HG02943 (cell line): ENCODE measurements at regions not wholly inside any gene's neighbourhood (a gene's known extent, or its start where the extent isn't known, plus 50 kb on each side); places are given as distances from the start of the nearest gene placed in this dataset.
"Not testable (repeated sequence)": the region's sequence is repeated elsewhere in the genome, so short reads cannot be mapped to it uniquely, and the experiment has no call there.

Source experiments
- ATAC-seq: cut with Tn5 transposase; IDR thresholded peaks from one replicate; pipeline ENCODE4 v1.9.1; 2021; ENCODE audit warnings: mild to moderate bottlenecking, low read depth, moderate library complexity; ENCODE audit not compliant: unreplicated experiment

GRCh38 chr3:150248888-150249681, 159.0 kb upstream of the TSC22D2 start:
- no peak for ATAC-seq

DNA sequence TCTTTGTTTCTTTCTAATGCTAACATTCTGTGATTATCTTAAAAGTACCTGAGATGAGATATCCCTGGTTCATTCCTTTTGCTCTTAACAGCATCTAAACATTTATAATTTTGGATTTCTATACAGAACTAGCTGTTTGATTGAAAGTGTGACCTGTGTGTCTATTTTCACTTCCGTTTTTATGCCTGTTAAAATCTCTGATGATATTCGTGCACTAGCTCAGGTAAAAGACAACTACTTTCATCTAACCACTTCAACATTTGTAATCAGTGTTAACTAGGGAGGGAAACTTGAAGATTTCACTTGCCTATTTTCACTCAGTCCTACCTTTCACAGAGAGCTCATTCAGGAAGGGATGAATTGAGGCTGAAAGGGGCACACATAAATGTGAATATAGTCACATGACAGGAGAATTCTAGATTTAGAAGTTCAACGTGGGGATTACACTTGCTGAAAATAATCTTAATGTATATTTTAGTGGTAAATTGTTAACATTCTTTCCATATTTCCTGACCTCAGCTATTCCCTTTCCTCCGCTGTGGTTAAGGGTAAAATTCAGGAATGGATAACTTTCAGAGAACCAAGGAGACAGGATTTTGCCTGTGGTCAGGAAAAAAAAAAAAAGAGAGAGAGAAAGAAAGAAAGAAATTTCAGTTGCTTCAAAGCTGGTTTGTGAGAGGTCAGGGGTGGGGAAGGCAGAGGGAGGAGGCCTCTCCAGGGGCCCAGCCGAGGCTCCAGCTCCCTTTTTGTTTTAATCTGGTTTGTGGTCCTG, 159.8 kb upstream of the TSC22D2 start:
- no peak for ATAC-seq

- no peak for ATAC-seq
These were observed 160.7 kb upstream of the TSC22D2 start for GRCh38 chr3:150247441-150247840.

- no peak for ATAC-seq
These were observed 164.6 kb upstream of the TSC22D2 start for GRCh38 chr3:150243466-150243865.

- no peak for ATAC-seq
These were observed 165.7 kb upstream of the TSC22D2 start for GRCh38 chr3:150242220-150242936.

DNA sequence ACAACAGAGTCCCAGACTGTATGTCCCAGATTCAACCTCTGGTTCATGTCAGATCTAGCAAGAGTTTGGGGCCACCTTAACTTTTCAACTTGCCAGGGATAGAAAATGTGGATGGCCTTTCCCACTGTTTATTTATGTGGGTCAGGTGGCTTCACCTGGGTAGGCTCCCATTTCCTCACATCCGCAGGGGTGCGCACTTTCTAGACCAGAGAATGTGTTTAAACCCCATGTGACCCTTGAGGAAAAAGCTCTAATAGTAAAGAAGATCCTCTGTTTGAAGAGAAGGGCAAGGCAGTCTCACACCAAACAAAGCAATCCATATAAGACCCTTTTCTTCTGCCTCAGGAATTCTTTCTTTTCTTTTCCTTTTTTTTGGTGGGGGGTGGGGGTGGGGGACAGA, 167.2 kb upstream of the TSC22D2 start:
- ATAC-seq: no peak

- ATAC-seq: no peak
These were observed 168.3 kb upstream of the TSC22D2 start for GRCh38 chr3:150239766-150240165.

DNA sequence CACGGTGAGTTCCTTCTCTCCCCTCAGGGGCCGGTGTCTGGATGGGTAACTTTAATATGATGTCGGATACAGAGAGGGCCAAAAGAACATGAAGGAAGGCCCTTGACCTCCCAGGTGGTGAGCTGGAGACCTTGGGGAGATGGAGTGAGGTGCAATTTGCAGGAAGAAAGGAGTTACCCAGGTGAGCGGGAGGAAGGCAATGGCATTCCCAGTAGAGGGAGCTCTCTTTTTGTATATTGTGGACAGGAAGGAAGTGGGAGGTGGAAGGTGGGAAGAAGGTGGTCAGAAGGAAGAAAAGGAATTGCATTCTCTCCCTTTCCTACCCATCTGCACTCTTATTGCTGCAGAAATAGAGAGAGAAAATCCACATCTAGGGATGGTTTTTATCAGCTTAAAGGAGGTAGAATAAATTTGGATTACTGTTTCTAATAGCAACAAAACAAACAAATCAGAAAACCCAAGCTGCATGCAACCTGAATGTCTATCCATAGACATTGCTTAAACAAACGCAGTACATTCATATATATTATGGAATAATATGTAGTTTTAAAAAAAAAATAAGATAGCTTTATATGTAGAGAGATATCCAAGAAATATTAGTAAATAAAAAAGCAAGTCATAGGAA, 169.0 kb upstream of the TSC22D2 start:
- no peak for ATAC-seq

DNA sequence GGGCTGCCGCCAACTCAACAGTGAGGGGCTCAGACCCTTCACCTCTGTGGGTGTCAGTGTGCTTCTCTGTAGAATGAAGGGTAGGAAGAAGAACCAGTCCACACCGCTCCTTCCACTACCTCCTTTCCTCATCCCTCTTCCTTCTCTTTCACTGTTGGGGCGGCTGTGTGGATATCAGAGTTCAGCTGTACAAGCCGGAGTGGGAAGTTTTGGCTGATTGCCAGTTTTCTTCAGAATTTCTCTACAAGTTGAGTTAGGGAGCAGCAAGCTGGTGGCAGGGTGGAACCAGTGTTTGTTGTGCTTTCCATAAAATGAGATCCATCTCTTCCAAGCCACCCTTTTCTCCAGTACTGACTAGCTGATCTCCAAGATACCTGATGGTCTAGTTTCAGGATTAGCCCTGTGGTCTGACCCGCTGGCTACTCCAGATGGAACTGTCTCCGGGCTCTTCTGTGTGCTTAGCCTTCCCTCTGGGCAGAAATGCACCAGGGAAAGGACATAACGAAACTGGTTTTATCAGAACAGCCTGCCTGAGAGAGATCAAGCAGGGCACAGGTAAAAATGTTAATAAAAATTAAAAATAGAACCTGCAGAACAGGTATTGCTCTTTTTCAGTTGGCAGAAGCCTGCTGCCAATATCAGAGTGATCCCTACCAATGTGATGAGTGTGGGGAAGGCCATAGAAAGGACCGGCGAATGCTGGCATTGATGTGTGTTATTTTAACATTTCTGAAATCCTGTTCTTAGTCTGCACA, 169.9 kb upstream of the TSC22D2 start:
- no peak for ATAC-seq

DNA sequence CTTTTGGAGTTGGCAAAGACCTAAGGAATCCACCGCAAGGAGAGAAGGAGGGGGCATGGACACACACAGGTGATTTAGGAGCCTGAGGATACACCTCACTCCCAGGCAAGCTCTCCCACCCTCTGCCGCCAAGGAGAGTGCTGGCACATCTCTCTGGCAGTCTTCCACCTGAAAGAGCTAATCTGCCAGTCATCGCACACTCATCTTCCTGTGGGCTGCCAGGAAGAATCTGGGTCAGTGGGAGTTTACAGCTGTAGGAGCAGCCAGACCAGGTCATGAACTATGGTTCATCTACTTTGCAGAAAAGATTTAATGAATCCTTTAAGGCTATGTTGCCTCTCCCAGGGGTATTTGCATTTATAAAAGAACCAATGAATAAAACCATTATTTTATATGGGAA, 170.6 kb upstream of the TSC22D2 start:
- no peak for ATAC-seq

GRCh38 chr3:150236316-150237082, 171.6 kb upstream of the TSC22D2 start:
- ATAC-seq: no peak

DNA sequence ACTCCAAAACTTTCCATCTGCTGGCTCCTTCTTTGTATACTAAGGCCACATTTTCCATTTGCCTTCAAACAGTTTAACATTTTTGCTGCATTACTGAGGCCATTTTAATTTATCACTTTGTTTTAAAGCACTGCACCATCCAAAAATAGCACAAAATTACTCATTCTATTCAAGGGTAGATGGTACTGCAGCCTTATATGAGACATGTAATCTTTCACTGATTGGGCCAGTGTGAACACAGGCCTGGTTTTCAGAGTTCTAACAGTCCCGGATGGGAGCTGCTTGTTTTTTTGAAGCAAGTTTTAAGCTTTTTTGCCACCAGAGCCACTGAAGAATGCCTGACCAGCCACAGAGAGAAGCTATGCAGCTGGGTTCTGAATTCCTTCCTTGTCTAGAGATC, 172.3 kb upstream of the TSC22D2 start:
- no peak for ATAC-seq

GRCh38 chr3:150232992-150233451, 175.1 kb upstream of the TSC22D2 start:
- ATAC-seq: no peak

DNA sequence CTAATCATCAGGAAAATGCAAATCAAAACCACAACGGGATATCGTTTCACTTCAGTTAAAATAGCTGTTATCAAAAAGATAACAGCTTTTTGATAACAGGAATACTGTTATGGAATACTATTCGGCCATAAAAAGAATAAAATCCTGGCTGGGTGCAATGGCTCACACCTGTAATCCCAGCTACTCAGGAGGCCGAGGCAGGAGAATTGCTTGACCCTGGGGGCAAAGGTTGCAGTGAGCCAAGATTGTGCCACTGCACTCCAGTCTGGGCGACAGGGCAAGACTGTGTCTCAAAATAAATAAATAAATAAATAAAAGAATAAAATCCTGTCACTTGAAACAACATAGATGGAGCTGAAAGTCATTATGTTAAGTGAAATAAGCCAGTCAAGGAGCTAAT, 178.1 kb upstream of the TSC22D2 start:
- no peak for ATAC-seq

DNA sequence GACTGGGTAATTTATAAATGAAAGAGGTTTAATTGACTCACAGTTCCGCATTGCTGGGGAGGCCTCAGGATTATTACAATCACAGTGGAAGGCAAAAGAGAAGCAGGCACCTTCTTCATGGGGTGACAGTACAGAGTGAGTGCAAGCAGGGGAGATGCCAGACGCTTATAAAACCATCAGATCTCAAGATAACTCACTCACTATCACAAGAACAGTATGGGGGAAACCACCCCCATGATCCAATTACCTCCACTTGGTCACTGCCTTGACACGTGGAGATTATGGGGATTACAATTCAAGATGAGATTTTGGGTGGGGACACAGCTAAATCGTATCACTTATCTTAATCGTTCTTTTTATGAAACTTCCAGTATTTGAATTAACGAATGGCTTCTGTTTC, 179.5 kb upstream of the TSC22D2 start:
- not testable (repeated sequence) for ATAC-seq

GRCh38 chr3:150227839-150228238, 180.3 kb upstream of the TSC22D2 start:
- no peak for ATAC-seq

DNA sequence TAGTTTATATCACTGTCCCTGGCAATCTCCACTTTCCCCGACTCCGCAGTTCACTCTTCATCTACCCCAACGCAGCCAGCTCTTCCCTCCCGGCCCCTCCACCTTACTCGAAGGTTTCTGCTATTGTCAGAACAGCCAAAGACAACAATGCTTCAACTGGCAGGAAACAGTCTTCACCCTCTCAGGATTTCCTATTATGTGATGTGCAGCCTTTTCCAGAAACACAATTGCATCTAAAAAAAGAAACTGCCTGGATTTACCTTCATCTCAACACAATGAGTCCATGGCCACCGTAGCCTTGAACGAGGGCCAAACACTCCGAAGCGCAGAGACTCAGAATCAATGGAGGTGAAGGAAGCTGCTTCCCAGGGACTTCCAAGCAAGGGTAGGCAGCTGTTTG, 182.1 kb upstream of the TSC22D2 start:
- no peak for ATAC-seq

DNA sequence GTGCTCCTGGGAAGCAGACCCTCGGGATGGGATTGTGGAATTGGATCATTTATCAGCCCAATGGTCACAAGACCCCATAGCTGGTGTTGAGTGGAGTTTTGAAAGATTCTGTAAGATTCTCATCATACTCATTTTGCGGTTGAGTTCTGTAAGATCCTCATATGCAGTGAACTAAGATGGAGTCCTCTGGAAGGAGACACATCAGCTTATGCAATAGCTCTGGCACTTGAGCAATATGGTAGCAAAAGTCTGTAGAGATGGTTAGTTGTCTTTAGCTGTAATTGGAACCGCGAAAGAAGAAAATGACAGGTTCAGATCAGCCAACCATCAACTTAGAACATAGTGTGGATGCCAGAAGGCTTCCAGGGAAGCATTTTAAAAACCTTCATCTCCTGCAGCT, 184.5 kb upstream of the TSC22D2 start:
- ATAC-seq: no peak
